ENCODE measurements at regions not wholly inside any gene's neighbourhood (a gene's known extent, or its start where the extent isn't known, plus 50 kb on each side); places are given as distances from the start of the nearest gene placed in this dataset.

DNA sequence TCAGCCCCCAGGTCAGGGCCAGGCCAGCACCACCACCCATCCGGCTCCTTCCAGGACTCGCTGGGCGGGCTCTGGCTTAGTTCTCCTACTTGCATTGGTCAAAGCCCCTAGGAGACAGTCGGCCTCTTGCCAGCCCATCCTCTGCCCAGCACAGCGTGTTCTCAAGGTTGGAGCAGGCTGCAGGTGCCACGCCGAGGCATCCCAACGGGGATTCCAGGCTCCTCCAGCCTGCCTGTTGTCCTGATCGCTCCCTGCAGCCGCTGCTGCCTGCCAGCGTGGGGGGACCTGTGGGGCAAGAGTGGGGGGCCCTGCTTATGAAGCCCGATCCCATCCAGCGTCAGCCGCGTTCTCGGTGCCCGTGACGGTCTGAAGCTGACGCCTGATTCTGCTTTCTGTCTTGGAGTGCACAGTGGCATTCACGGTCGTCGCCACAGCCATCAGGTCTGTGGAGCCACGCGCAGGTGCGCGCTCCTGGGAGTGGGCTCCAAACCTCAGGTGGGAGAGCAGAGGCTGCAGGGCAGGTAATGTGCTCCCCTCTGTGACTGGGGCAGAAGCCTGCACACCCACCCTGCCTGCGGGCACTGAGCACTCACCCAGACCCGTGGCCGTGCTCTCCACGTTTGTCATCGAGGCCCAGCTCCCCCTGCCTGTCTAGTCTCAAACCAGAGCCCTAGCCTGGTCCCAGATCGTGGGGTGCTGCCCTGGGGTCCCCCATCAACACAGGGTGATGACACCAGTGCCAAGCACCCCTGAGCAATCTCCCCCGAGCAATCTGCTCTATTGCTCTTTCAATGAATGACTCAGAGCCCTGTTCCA, 991.6 kb downstream of the BRD1 start:
- no peak for DNase-seq (ENCODE audit: low read depth, low spot score)
- H3K4me3 ChIP-seq (ENCODE audit: low read length): no peak overlapping the region

GRCh38 chr22:48835364-48835763, 992.3 kb downstream of the BRD1 start:
- H3K4me3 ChIP-seq (ENCODE audit: low read length): no peak overlapping the region
- DNase-seq (ENCODE audit: low read depth, low spot score): no peak

- no peak for DNase-seq (ENCODE audit: low read depth, low spot score)
- no peak overlapping the region for H3K4me3 ChIP-seq (ENCODE audit: low read length)
Observed at GRCh38 chr22:48834404-48834803, 993.3 kb downstream of the BRD1 start.

DNA sequence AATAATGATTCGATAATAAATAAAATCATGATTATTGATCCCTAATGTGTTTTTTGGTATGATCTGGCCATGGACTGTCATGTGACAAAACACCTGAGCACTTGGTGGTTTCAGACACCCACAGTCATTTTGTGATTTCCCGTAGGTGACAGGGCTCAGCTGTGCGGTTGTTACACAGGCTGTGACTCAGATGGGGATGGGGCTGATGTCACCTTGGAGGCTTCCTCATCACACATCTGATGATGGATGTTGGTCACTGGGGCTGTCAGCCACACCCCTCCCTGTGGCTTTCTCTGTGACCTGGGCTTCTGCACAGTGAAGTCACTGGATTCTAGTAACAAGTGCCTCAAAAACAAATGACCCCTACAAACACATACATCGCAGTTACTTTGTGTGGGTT, 995.1 kb downstream of the BRD1 start:
- H3K4me3 ChIP-seq (ENCODE audit: low read length): no peak overlapping the region
- no peak for DNase-seq (ENCODE audit: low read depth, low spot score)

DNA sequence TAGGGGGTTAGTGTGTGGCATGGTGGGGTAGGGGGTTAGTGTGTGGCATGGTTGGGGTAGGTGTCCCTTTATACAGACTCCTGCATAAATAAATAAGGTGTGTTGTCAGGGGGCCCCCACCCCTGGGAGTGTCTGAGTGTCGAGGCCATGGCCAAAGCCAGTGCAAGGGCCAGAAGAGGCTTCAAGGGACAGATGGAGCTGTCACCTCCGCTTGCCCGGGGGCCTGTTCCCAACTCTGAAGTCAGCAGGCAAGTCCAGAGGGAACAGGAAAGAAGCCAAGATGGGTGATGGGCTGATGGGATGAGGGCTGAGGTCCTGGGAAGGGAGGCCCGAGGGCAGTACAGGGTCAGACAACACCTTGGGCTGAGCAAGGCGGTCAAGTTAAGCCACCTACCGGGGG, 997.8 kb downstream of the BRD1 start:
- H3K4me3 ChIP-seq (ENCODE audit: low read length): no peak overlapping the region
- no peak for DNase-seq (ENCODE audit: low read depth, low spot score)

DNA sequence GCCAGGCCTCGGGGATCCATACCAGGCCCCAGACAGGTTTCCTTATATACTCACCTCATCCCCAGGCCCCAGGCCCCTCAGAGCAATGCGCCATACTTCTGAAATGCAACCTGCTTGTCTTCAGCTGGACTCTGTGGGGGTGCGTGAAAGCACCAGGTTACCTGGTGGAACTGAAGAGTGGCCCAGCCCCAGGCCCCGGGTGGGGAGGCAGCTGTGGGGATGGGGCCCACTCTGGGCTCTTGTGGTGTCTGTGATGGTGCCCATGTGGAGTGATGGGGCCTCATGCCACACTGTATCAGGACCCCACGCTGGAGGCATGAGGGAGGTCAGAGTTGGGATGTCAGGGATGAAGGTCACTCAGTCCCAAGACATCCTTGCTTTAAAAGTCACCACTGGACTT, 999.0 kb downstream of the BRD1 start:
- no peak for DNase-seq (ENCODE audit: low read depth, low spot score)
- no peak overlapping the region for H3K4me3 ChIP-seq (ENCODE audit: low read length)

DNA sequence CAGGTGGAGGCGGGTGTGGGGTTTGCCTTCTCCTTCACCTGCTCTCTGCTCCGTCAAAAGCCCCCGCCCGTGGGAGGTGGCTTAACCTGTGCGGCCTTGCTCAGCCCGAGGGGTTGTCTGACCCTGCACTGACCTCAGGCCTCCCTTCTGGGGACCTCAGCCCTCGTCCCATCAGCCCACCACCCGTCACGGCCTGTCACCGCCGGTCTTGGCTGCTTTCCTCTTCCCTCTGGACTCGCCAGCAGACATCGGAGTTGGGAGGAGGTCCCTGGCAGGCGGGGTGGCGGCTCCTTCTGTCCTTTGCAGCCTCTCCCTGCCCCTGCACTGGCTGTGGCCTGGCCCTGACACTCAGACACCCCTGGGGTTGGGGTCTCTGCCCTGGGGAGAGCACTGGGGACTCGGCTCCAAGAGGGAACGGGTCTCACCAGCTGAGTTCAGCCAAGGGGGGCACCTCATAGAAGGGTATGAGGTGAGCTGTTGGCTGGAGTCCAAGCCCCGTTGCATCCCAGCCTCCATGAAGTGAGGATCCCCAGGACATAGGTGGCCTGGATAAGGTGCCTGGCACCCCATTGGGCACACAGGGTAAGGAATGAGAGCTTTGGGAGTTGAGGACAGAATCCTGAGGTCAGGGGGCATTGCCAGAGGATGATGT, 999.6 kb downstream of the BRD1 start:
- no peak overlapping the region for H3K4me3 ChIP-seq (ENCODE audit: low read length)
- no peak for DNase-seq (ENCODE audit: low read depth, low spot score)

GRCh38 chr22:48827268-48827846, 1000.3 kb downstream of the BRD1 start:
- no peak overlapping the region for H3K4me3 ChIP-seq (ENCODE audit: low read length)
- DNase-seq (ENCODE audit: low read depth, low spot score): no peak

- DNase-seq (ENCODE audit: low read depth, low spot score): no peak
- H3K4me3 ChIP-seq (ENCODE audit: low read length): no peak overlapping the region
Observed at GRCh38 chr22:48826546-48826945, 1001.1 kb downstream of the BRD1 start.

GRCh38 chr22:48825802-48826520, 1001.7 kb downstream of the BRD1 start:
- no peak for DNase-seq (ENCODE audit: low read depth, low spot score)

DNA sequence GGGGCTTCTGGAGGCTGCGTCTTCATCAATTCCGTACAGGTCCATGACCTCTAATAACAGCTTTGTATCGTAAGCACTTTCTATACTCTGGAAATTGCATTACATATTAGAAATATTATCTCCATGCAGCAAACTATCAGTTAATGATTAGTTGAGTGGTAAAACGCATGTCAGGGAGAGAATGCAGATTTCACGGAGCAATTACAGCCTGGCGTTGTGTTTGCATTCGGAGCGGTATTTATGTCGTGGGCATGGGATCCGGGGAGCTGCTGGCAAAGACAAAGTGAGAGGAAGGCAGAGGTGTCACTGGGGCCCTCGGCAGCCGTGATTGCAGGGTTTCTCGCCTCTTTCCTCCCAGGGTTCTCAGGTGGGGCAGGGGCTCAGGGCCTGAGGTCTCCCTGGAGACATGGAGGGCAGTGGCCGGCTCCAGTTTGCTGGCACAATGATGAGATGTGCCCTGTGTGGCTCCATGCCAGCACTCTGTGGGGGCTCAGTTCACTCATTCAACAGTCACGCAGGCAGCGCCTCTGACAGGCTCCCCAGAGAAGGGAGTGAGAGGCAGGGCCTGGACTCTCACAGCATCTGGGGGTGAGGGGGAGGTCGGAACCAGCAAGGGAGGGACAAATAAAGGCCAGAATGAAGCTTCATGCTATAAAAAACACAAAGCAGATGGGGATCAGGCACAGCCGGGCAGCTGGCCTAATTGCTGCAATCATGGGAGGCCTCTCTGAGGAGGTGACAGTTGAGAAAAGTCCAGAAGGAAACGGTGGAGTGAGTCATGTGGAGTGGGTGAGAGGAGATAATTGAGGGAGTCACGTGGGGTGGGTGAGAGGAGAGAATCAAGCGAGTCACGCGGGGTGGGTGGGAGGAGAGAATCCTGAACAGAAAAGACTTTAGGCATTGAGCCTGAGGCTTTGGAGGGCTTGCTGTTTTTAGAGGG, 1002.7 kb downstream of the BRD1 start:
- no peak for DNase-seq (ENCODE audit: low read depth, low spot score)
- no peak overlapping the region for H3K4me3 ChIP-seq (ENCODE audit: low read length)

More at GRCh38 chr22:48825802-48826520, 1001.7 kb downstream of the BRD1 start:
- no peak overlapping the region for H3K4me3 ChIP-seq (ENCODE audit: low read length)

GRCh38 chr22:48823941-48824340, 1003.7 kb downstream of the BRD1 start:
- DNase-seq (ENCODE audit: low read depth, low spot score): no peak
- no peak overlapping the region for H3K4me3 ChIP-seq (ENCODE audit: low read length)

DNA sequence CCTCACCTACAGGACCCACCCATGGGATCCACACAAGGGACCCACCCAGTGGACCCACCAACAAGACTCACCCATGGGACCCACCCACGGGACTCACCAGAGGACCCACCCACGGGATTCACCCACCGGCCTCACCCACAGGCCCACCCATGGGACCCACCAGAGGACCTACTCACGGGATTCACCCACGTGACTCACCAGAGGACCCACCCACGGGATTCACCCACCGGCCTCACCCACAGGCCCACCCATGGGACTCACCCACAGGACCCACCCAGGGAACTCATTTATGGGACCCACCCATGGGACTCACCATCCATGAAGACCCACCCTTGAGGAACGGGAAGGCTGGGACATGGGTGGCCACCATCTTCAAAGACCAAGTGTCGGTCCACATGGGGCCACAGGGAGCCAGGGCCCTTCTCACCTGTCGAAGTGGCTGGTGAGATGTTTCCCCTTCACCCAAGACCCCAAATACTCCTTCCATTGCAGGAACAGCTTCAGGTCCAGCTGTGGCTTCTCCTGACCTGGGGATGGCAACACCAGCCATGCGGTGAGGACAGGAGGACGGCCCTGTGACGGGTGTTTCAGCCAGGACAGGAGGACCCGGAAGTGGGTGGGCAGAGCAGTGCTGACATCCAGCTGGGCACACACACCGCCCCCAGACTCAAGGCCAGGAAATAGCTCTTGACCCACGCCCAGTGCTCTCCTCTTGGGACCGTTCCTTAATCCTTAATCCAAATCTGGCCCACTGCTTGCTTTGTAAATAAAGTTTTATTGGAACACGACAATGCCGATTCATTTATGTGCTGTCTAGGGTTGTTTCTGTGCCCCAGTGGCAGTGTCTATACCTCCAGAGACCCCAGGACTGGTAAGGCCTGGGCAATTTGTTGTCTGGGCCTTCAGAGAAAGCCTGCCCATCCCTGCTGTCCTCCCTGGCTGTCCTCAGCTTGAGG, 1005.1 kb downstream of the BRD1 start:
- DNase-seq (ENCODE audit: low read depth, low spot score): no peak
- no peak overlapping the region for H3K4me3 ChIP-seq (ENCODE audit: low read length)

DNA sequence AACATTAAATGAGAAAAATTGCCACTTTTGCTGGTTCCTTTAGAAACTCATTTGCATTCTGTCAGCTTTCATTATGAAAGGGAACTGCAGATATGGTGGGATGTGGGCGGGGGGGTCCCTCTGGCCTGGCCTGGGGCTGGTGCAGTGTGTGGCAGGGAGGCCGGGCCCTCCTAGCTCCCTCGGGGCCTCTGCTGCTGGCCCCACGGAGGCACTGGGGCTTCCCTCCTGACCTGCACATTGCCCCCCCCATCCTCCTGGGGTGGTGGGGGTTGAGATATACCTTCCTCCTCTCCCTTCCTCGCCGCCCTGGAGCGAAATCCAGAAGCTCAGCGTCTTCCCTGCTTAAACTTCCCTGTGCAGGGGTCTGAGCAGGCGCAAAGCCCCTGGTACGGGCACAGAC, 1005.9 kb downstream of the BRD1 start:
- no peak overlapping the region for H3K4me3 ChIP-seq (ENCODE audit: low read length)
- no peak for DNase-seq (ENCODE audit: low read depth, low spot score)

DNA sequence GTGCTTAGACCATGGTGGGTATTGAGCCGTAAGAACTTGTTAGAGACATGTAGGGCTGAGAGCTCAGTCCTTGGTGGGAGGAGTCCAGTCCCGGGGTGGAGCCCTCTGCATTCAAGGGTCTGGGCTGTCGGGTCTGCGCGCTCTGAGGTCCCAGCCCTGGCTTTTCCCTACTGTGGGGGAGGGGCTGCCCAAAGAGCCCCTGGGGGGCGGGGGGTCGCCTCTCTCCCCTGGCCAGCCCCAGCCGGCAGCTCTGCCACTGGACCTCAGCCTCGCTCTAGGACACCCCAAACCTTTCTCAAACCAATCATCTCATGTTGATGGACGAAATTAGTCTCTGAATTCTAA, 1006.4 kb downstream of the BRD1 start:
- DNase-seq (ENCODE audit: low read depth, low spot score): no peak
- H3K4me3 ChIP-seq (ENCODE audit: low read length): no peak overlapping the region

- no peak for DNase-seq (ENCODE audit: low read depth, low spot score)
- no peak overlapping the region for H3K4me3 ChIP-seq (ENCODE audit: low read length)
Observed at GRCh38 chr22:48820481-48821345, 1007.0 kb downstream of the BRD1 start.

GRCh38 chr22:48819961-48820360, 1007.7 kb downstream of the BRD1 start:
- H3K4me3 ChIP-seq (ENCODE audit: low read length): no peak overlapping the region
- DNase-seq (ENCODE audit: low read depth, low spot score): no peak

Measured in Jurkat, Clone E6-1 (cell line).